HEK293T (cell line): ENCODE measurements at regions not wholly inside any gene's neighbourhood (a gene's known extent, or its start where the extent isn't known, plus 50 kb on each side); places are given as distances from the start of the nearest gene placed in this dataset.

Source experiments
- BHLHE40 ChIP-seq: fragments of 450-650 bp; IDR thresholded peaks from 2 replicates; pipeline ENCODE4 v1.6.1; 2016; ENCODE audit warnings: mild to moderate bottlenecking, moderate library complexity, borderline replicate concordance
- CTBP1 ChIP-seq: fragments of 450-650 bp; IDR thresholded peaks from 2 replicates; pipeline ENCODE4 v1.6.1; 2016; ENCODE audit warnings: borderline replicate concordance
- FOXK2 ChIP-seq: fragments of 450-650 bp; IDR thresholded peaks from 2 replicates; pipeline ENCODE4 v1.6.1; 2016; ENCODE audit warnings: mild to moderate bottlenecking
- FOXM1 ChIP-seq: fragments of 450-650 bp; IDR thresholded peaks from 2 replicates; pipeline ENCODE4 v1.6.1; 2017; ENCODE audit warnings: mild to moderate bottlenecking, borderline replicate concordance
- HDGF ChIP-seq: fragments of 450-650 bp; IDR thresholded peaks from 2 replicates; pipeline ENCODE4 v1.6.1; 2017; ENCODE audit warnings: antibody characterized with exemption, borderline replicate concordance
- L3MBTL2 ChIP-seq: fragments of 450-650 bp; conservative IDR thresholded peaks from 2 replicates; pipeline ENCODE4 v1.6.1; 2016; ENCODE audit warnings: mild to moderate bottlenecking
- LEF1 ChIP-seq: fragments of 450-650 bp; IDR thresholded peaks from 2 replicates; pipeline ENCODE4 v1.6.1; 2017; ENCODE audit warnings: mild to moderate bottlenecking, borderline replicate concordance
- SUZ12 ChIP-seq: fragments of 450-650 bp; IDR thresholded peaks from 2 replicates; pipeline ENCODE4 v1.6.1; 2016; ENCODE audit warnings: mild to moderate bottlenecking
- TARDBP ChIP-seq: fragments of 450-650 bp; IDR thresholded peaks from 2 replicates; pipeline ENCODE4 v1.6.1; 2016
- ZNF384 ChIP-seq: fragments of 450-650 bp; IDR thresholded peaks from 2 replicates; pipeline ENCODE4 v1.6.1; 2016
- TF ChIP-seq, protein P1 (sequence below): fragments of 450-650 bp; IDR thresholded peaks from 2 replicates; pipeline ENCODE4 v1.6.1; 2016

DNA sequence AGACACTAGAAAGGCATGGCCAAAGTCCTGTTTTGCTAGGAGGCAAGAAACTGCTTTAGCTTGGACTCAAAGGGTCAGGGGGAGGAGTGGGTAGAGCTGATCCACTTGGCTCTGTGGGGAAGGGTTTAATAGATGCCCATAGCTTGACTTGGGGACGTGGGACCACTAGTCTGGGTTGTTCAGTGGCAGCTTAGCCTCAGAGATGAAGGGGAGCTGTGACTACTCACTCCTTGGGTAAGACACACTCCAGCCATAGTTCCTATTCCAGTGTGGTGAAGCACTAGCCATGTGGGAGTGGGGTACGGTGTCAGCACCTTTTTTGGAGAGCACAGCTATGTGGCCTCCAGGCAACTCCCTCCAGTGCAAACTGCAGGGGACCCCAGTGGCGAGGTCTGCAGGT lies 257.3 kb downstream of the TMEM121 start:
- TF ChIP-seq BHLHE40 = no peak
- TF ChIP-seq FOXM1 = no peak
- TF ChIP-seq, protein P1, sequence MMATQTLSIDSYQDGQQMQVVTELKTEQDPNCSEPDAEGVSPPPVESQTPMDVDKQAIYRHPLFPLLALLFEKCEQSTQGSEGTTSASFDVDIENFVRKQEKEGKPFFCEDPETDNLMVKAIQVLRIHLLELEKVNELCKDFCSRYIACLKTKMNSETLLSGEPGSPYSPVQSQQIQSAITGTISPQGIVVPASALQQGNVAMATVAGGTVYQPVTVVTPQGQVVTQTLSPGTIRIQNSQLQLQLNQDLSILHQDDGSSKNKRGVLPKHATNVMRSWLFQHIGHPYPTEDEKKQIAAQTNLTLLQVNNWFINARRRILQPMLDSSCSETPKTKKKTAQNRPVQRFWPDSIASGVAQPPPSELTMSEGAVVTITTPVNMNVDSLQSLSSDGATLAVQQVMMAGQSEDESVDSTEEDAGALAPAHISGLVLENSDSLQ = no peak
- TF ChIP-seq SUZ12 = no peak
- TF ChIP-seq CTBP1 = no peak
- TF ChIP-seq LEF1 = no peak
- TF ChIP-seq HDGF = no peak
- no peak for TF ChIP-seq ZNF384
- no peak for TF ChIP-seq L3MBTL2
- no peak for TF ChIP-seq FOXK2
- TF ChIP-seq TARDBP = no peak
